CD4-positive, alpha-beta memory T cell (primary cell): ENCODE measurements at regions not wholly inside any gene's neighbourhood (a gene's known extent, or its start where the extent isn't known, plus 50 kb on each side); places are given as distances from the start of the nearest gene placed in this dataset.

Source experiments
- CTCF ChIA-PET: fragments of 350-600 bp; sonication (Branson Sonifier 250); formaldehyde crosslinking; loops from one replicate; lab custom pipeline; 2021; ENCODE audit warnings: inconsistent platforms; ENCODE audit not compliant: partially characterized antibody; lab: Charles Lee
- POLR2A ChIA-PET: fragments of 350-600 bp; sonication (Branson Sonifier 250); formaldehyde crosslinking; loops from one replicate; lab custom pipeline; 2021; ENCODE audit not compliant: partially characterized antibody; lab: Charles Lee
- DNase-seq, 5 donors: peaks; one replicate each; pipeline versions ENCODE4 v3.0.0 to v3.0.0-alpha.2; 2020 to 2022; ENCODE audit warnings: mixed read lengths in 1 of 5
- H3K27ac ChIP-seq: one replicate; pipeline ENCODE4 v1.7.0; 2013; ENCODE audit warnings: low read depth, low read length
- H3K27me3 ChIP-seq: 2 replicates; pipeline ENCODE4 v1.7.0; 2013; ENCODE audit warnings: mild to moderate bottlenecking, low read length, moderate library complexity; ENCODE audit not compliant: insufficient read depth
- H3K36me3 ChIP-seq: 2 replicates; pipeline ENCODE4 v1.7.0; 2013; ENCODE audit warnings: mild to moderate bottlenecking, low read length, moderate library complexity; ENCODE audit not compliant: insufficient read depth
- H3K4me1 ChIP-seq: 2 replicates; pipeline ENCODE4 v1.7.0; 2013; ENCODE audit warnings: mild to moderate bottlenecking, low read length, moderate library complexity; ENCODE audit not compliant: insufficient read depth
- H3K4me3 ChIP-seq, 2 donors: one replicate each; pipeline ENCODE4 v1.7.0; 2013; ENCODE audit warnings: low read length in 2 of 2, mild to moderate bottlenecking in 1 of 2
- H3K9me3 ChIP-seq, 2 donors: one replicate each; pipeline ENCODE4 v1.7.0; 2013; ENCODE audit warnings: low read length in 2 of 2, control low read depth in 1 of 2; ENCODE audit not compliant: control insufficient read depth in 1 of 2
- H3K27ac Mint-ChIP-seq, 7 donors: one replicate each; pipeline ENCODE4 v1.8.0; 2020 to 2021; ENCODE audit warnings: mixed read lengths in 7 of 7, mild to moderate bottlenecking in 6 of 7, inconsistent platforms in 3 of 7, moderate library complexity in 3 of 7
- H3K27me3 Mint-ChIP-seq, 2 donors: one replicate each; pipeline ENCODE4 v1.8.0; 2020 to 2021; ENCODE audit warnings: mixed read lengths in 2 of 2
- H3K36me3 Mint-ChIP-seq, 2 donors: one replicate each; pipeline ENCODE4 v1.8.0; 2020 to 2021; ENCODE audit warnings: mixed read lengths in 2 of 2, inconsistent platforms in 1 of 2, mild to moderate bottlenecking in 1 of 2
- H3K4me1 Mint-ChIP-seq, 4 donors: one replicate each; pipeline ENCODE4 v1.8.0; 2020 to 2021; ENCODE audit warnings: mixed read lengths in 4 of 4, mild to moderate bottlenecking in 1 of 4
- H3K4me3 Mint-ChIP-seq, 8 donors: one replicate each; pipeline ENCODE4 v1.8.0; 2020 to 2021; ENCODE audit warnings: mixed read lengths in 8 of 8, mild to moderate bottlenecking in 7 of 8, moderate library complexity in 6 of 8, inconsistent platforms in 3 of 8
- H3K9me3 Mint-ChIP-seq, 8 donors: one replicate each; pipeline ENCODE4 v1.8.0; 2020 to 2021; ENCODE audit warnings: mixed read lengths in 8 of 8, mild to moderate bottlenecking in 5 of 8, inconsistent platforms in 3 of 8, moderate library complexity in 1 of 8
- intact Hi-C: fragments of 100-400 bp; cut with micrococcal nuclease; formaldehyde crosslinking; loops from one replicate; pipeline ENCODE4 v1.15.1; 2023

DNA sequence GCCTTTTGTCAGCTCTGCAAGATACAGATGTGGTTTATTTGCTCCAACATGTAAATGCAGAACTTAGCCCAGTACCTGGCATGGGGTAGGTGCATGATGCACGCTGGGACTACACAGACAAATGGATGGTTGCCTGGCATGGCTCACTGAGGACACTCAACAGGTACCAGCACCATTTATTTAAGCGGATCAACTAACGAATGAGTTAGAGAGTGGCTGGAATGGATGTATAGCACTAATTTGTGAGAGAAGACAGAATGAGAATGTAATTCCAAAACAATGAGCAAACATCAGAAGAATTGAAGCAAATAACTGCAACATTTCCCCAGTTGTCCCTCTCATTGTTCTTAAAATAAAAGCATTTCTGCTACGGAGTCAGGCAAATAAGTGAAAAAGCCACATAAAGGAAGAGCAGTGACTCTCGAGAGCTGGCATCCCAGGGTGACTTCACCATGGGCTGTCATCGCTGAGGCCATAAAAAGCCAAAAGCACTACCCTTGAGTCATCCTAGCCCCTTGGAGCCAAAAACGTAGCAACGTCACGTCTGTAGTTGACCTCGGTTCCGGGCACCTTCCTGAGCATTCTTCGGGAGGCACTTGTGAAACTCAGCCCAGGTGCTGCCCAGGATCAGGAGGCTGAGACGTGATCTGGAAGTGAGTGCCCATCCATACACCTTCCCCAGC, 290.3 kb downstream of the NSG2 start:
- Histone ChIP-seq H3K4me1 (no peaks in the 10 kb centered on the region), H3K9me3 (no peaks in the 10 kb centered on the region), H3K4me3 (no peak overlapping the region), H3K27me3 (peaks cover 9% of the 10 kb centered on the region), H3K27ac (no peak overlapping the region), H3K36me3 (no peaks in the 10 kb centered on the region)
- DNase-seq = no peak
- Mint-ChIP-seq H3K9me3 (no peaks in the 10 kb centered on the region), H3K4me1 (no peaks in the 10 kb centered on the region), H3K36me3 (no peaks in the 10 kb centered on the region), H3K27ac (no peak overlapping the region), H3K27me3 (peaks cover 20 to 26% of the 10 kb centered on the region in 2 donors), H3K4me3 (no peak overlapping the region)
- ChIA-PET POLR2A (no interaction called here), CTCF (interaction anchor here (0.5 kb wide), 2 partner anchors 401 to 764 kb away, joined by 3 read pairs; no protein-coding TSS in a partner anchor)
- intact Hi-C loops = no loop called here

DNA sequence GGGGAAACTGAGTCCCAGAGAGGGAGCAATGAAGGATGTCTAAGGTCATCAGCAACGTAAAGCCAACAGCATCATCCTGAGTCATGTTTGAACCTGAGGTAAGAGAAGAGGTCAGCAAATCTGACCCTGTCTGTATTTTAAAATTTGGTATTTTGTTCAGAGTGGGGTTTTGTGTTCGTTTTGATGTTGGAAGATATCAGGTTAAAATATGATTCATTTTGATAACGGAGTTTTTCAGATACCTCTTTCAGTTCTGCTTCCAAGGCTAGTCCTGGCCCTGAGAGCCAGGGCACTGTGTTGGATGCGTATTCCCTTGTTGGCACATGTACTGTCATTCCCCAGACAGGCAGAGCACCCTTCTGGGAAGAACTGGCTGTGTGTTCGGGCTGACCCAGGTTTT, 291.0 kb downstream of the NSG2 start:
- Mint-ChIP-seq H3K9me3 (no peaks in the 10 kb centered on the region), H3K27ac (no peak overlapping the region), H3K36me3 (no peaks in the 10 kb centered on the region), H3K4me1 (no peaks in the 10 kb centered on the region), H3K4me3 (no peak overlapping the region), H3K27me3 (peaks cover 18 to 26% of the 10 kb centered on the region in 2 donors)
- H3K9me3 ChIP-seq = no peaks in the 10 kb centered on the region
- DNase-seq = no peak
- H3K36me3 ChIP-seq = no peaks in the 10 kb centered on the region
- intact Hi-C loops = no loop called here
- ChIA-PET CTCF (no interaction called here), POLR2A (no interaction called here)
- no peaks in the 10 kb centered on the region for H3K4me1 ChIP-seq
- no peak overlapping the region for H3K27ac ChIP-seq
- H3K4me3 ChIP-seq = no peak overlapping the region
- peaks cover 9% of the 10 kb centered on the region for H3K27me3 ChIP-seq

DNA sequence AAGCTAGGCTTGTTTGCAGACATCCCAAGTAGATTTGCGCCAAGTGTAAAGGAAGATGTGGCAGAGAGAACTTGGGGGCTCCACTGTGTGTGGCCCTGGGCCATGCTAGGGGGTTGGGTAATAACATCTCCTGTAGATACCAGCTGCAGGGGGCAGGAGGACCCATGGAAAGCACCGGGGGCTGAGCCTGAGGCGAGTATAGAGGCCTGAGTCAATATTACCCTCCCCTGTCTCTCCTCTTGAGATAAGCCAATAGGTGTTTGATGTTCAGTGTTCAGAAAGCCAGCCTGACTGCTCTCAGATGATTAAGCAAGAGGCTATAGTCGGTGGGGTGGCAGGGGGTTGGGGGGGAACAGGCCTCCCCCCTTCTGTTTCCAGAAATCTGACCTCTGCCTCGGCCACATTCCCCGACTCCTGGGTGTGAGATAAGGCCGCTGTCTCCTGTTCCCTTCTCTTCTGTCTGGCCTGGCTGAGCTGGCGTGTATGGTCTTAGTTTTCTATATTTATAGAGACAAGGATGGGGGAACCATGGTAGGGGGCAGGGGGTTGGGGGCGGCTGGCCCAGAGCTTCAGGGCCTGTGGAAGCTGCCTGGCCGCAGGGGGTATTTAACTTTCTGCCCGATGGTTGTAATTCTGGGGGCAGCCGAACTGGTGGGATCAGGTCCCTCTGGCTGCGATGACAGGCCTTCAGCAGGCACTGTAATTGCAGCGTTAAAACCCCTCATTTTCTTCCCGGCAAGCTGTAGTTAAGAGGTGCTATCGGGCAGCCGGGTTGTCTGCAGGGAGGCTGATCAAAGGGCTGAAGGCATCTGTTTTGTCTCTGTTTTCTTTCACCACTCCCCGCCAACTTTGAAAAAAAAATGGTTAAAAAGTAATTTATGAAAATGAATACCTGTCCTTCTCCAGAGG, 292.0 kb downstream of the NSG2 start:
- no peak overlapping the region for H3K27ac ChIP-seq
- H3K36me3 Mint-ChIP-seq = no peaks in the 10 kb centered on the region
- H3K36me3 ChIP-seq = no peaks in the 10 kb centered on the region
- no peak for DNase-seq
- H3K4me1 ChIP-seq = no peaks in the 10 kb centered on the region
- intact Hi-C loops = no loop called here
- no peaks in the 10 kb centered on the region for H3K9me3 Mint-ChIP-seq
- H3K4me3 Mint-ChIP-seq = no peak overlapping the region
- H3K27me3 ChIP-seq = peaks cover 9% of the 10 kb centered on the region
- H3K4me3 ChIP-seq = no peak overlapping the region
- ChIA-PET POLR2A (no interaction called here), CTCF (no interaction called here)
- H3K27me3 Mint-ChIP-seq = peaks cover 18 to 26% of the 10 kb centered on the region in 2 donors
- H3K27ac Mint-ChIP-seq = no peak overlapping the region
- no peaks in the 10 kb centered on the region for H3K9me3 ChIP-seq
- H3K4me1 Mint-ChIP-seq = no peaks in the 10 kb centered on the region

DNA sequence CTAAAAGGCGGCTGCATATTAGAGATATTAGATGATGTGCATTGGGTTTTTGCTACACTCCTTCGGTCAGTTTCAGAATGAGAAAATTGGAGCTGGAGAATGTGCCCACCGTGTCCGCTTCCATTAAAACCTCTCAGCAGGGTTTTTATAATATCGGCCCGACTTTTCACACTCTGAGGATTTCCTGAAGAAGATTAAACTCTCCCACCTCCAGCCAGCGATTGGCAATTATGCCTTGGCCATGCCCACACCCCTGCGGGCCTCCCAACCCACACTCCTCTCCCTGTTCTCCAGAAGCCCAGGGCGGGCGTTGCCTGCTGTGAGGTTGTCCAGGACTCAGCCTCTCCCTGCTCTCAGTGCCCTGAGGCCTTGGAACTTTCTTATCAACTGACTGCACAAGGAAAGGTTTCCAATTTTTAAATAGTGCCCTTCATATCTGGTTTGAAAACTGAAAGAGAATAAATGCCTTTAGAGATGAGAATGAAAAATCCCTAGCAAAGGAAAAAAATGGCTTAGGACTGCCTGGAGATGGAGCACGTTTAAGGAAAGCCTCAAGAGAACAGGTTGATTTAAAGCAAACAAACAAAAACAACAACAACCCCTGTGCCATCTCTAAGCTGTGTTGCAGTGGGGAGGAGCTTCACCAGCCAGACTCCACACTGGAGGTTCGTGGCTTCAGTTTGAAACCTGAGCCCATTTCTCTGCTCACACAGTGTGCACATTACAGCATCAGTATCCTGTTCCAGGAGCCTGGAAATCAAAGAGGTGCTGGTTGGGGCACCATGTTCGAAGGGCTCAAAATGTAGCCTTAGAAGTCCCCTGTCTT, 292.9 kb downstream of the NSG2 start:
- DNase-seq = no peak
- no peak overlapping the region for H3K4me3 ChIP-seq
- H3K36me3 ChIP-seq = no peaks in the 10 kb centered on the region
- no peaks in the 10 kb centered on the region for H3K36me3 Mint-ChIP-seq
- H3K27ac Mint-ChIP-seq = no peak overlapping the region
- ChIA-PET CTCF (no interaction called here), POLR2A (no interaction called here)
- no peaks in the 10 kb centered on the region for H3K4me1 Mint-ChIP-seq
- H3K27me3 ChIP-seq = peaks cover 9% of the 10 kb centered on the region
- no peaks in the 10 kb centered on the region for H3K9me3 ChIP-seq
- H3K4me3 Mint-ChIP-seq = no peak overlapping the region
- no peaks in the 10 kb centered on the region for H3K9me3 Mint-ChIP-seq
- peaks cover 18 to 26% of the 10 kb centered on the region in 2 donors for H3K27me3 Mint-ChIP-seq
- no peak overlapping the region for H3K27ac ChIP-seq
- intact Hi-C loops = no loop called here
- H3K4me1 ChIP-seq = no peaks in the 10 kb centered on the region

DNA sequence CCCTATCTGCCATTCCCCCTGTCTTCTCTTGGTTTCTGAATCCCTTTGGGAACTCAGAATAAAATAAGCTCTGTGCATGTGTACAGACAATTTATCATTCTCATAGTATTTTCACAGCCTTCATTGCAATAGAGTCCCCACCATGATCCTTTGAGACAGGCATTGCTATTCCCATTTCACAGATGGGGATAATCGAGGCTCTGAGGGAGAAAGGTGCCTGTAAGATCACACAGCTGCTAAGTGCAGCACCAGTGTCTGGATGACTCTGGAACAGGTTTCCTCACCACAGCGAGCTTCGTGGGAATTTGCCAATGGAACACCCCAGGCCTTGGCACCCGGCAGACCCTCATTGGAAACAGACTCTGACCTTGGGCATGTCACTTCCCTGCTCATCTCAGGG, 293.6 kb downstream of the NSG2 start:
- POLR2A ChIA-PET = no interaction called here
- Mint-ChIP-seq H3K4me1 (no peaks in the 10 kb centered on the region), H3K4me3 (no peak overlapping the region), H3K27me3 (peaks cover 18 to 26% of the 10 kb centered on the region in 2 donors), H3K27ac (no peak overlapping the region), H3K9me3 (no peaks in the 10 kb centered on the region), H3K36me3 (no peaks in the 10 kb centered on the region)
- no peak for DNase-seq
- Histone ChIP-seq H3K4me3 (no peak overlapping the region), H3K4me1 (no peaks in the 10 kb centered on the region), H3K27ac (no peak overlapping the region), H3K9me3 (no peaks in the 10 kb centered on the region), H3K36me3 (no peaks in the 10 kb centered on the region), H3K27me3 (peaks cover 9% of the 10 kb centered on the region)
- CTCF ChIA-PET = no interaction called here
- intact Hi-C loops = no loop called here

DNA sequence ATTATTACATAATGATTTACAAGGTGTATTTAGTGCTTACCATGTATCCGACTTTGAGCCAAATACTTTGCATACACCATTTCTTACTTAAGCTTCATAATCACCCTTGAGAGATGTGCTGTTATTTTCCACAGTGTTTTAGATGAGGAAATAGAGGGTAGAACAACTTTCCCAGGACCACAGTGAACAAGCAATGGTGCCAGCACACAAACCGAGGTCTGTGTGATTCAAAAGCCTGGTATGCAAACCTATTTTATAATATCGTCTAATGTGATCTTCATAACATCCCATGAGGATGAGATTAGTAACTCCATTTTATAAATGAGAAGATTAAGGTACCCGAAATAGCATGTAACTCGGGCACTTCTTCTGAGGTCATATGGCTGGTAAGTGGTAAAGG, 294.7 kb downstream of the NSG2 start:
- Histone ChIP-seq H3K27me3 (peaks cover 9% of the 10 kb centered on the region), H3K4me3 (no peak overlapping the region), H3K27ac (no peak overlapping the region), H3K36me3 (no peaks in the 10 kb centered on the region), H3K9me3 (no peaks in the 10 kb centered on the region), H3K4me1 (no peaks in the 10 kb centered on the region)
- H3K36me3 Mint-ChIP-seq = no peaks in the 10 kb centered on the region
- POLR2A ChIA-PET = no interaction called here
- no peak overlapping the region for H3K27ac Mint-ChIP-seq
- H3K4me3 Mint-ChIP-seq = no peak overlapping the region
- intact Hi-C loops = no loop called here
- CTCF ChIA-PET = no interaction called here
- no peak for DNase-seq
- H3K27me3 Mint-ChIP-seq = peaks cover 18 to 26% of the 10 kb centered on the region in 2 donors
- H3K4me1 Mint-ChIP-seq = no peaks in the 10 kb centered on the region
- H3K9me3 Mint-ChIP-seq = no peaks in the 10 kb centered on the region

DNA sequence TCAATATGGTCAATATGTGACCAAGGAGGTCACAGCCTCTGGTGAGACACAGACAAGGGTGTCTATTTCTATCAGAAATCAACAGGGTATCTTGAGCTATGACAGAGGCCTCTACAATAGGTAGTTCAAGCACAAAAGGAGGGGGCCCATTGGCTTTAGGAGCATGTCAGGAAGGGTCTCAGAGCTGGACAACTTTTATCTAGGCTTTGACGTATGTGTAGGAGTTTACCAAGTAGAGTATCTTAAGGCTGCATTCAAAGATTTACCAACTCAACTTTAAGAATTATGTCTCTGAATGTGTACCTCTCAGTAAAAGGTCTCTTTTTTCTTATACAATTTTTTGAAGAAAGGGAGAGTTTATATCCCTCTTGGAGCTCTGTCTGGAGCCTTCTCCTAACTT, 297.2 kb downstream of the NSG2 start:
- ChIA-PET POLR2A (no interaction called here), CTCF (no interaction called here)
- H3K4me1 Mint-ChIP-seq = peaks cover 0 to 2% (median 0%) of the 10 kb centered on the region in 4 donors
- H3K27me3 Mint-ChIP-seq = peaks cover 9 to 13% of the 10 kb centered on the region in 2 donors
- no peak overlapping the region for H3K27ac ChIP-seq
- no peak for DNase-seq
- H3K36me3 ChIP-seq = no peaks in the 10 kb centered on the region
- no peak overlapping the region for H3K27ac Mint-ChIP-seq
- intact Hi-C loops = no loop called here
- H3K36me3 Mint-ChIP-seq = no peaks in the 10 kb centered on the region
- H3K4me1 ChIP-seq = no peaks in the 10 kb centered on the region
- H3K4me3 Mint-ChIP-seq = no peak overlapping the region
- no peaks in the 10 kb centered on the region for H3K9me3 ChIP-seq
- no peaks in the 10 kb centered on the region for H3K27me3 ChIP-seq
- H3K9me3 Mint-ChIP-seq = peaks cover 0 to 4% (median 1%) of the 10 kb centered on the region in 8 donors
- H3K4me3 ChIP-seq = no peak overlapping the region
